Motor neuron (in vitro differentiated cells): ENCODE measurements at regions not wholly inside any gene's neighbourhood (a gene's known extent, or its start where the extent isn't known, plus 50 kb on each side); places are given as distances from the start of the nearest gene placed in this dataset.
A peak's percentile ranks its signal among the peaks of the same experiment; 100 is the strongest.

Experiments
- ATAC-seq, 8 experiments: fragments of 200-7000 bp; cut with Tn5 transposase; replicated peaks in 6 of 8; 2 replicates each; pipeline ENCODE4 v1.8.0; 2021; ENCODE audit warnings: mild to moderate bottlenecking in 8 of 8, moderate library complexity in 8 of 8
- H3K27ac ChIP-seq, 2 donors: fragments of 250-450 bp; sonication (Bioruptor Pico); 2 replicates each; pipeline ENCODE4 v1.9.0; 2021; ENCODE audit warnings: antibody characterized with exemption in 2 of 2, mild to moderate bottlenecking in 2 of 2, moderate library complexity in 1 of 2
- H3K4me1 ChIP-seq, 2 donors: fragments of 250-450 bp; sonication (Bioruptor Pico); replicated peaks in 1 of 2; 2 replicates each; pipeline ENCODE4 v1.6.1; 2021; ENCODE audit warnings: antibody characterized with exemption in 2 of 2, mild to moderate bottlenecking in 2 of 2, moderate library complexity in 1 of 2
- H3K4me3 ChIP-seq, 5 donors: fragments of 250-450 bp; sonication (Bioruptor Pico); 2 replicates each; pipeline ENCODE4 v1.9.0; 2021; ENCODE audit warnings: antibody characterized with exemption in 5 of 5, mild to moderate bottlenecking in 5 of 5, moderate library complexity in 4 of 5
- WGBS, 10 experiments: fragments of 450-650 bp; shearing (Covaris generic); methylation state at CpG; one replicate each; pipeline ENCODE4 v1.0.0; 2022; 5-methylcytosine and 5-hydroxymethylcytosine counted together
- in situ Hi-C, 9 experiments: fragments of 400-800 bp; cut with MboI; loops; one replicate each; pipeline ENCODE4 v1.15.0; 2021; ENCODE audit warnings: low sequenced_read_pairs in 9 of 9, low pct_unique_long_range_greater_than_20kb in 2 of 9; ENCODE audit not compliant: unreplicated experiment in 9 of 9

DNA sequence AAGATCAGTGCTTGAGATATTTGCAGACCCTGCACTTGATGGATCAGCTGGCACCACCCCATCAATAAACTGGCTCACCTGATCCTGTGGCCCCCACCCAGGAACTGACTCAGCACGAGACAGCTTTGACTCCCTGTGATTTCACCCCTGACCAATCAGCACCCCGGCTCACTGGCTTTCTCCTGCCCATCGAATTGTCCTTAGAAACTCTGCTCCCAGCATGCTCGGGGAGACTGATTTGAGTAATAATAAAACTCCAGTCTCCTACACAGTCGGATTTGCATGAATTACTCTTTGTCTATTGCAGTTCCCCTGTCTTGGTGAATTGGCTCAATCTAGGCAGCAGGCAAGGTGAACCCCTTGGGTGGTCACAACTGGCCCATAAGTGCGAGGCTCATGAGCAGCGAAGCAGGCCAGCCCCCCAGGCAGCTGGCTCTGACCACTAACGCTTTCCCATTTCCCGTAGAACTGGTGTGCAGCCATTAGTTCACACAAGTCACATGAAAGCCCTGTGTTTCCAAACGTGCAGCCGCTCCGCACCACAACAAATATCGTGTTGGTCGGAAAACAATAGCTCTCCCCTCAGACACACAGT lies 79.6 kb downstream of the RSPH3 start:
- in situ Hi-C loops: no loop called here
- WGBS, 10 experiments: 67 to 100% (median 82%) methylated on average over 1 to 7 of the region's 14 CpGs; no CpG with 5 or more reads in 1 of the 10 experiments
- H3K4me1 ChIP-seq: peaks cover 8 to 24% of the 10 kb centered on the region in 2 donors

GRCh38 chr6:158919865-158920264 lies 80.1 kb downstream of the RSPH3 start:
- no peak overlapping the region for H3K4me3 ChIP-seq
- no peak overlapping the region for H3K27ac ChIP-seq
- WGBS, 10 experiments: 43 to 100% (median 89%) methylated on average over 1 to 3 of the region's 3 CpGs; no CpG with 5 or more reads in 2 of the 10 experiments
- in situ Hi-C loops: no loop called here
- ATAC-seq: peak in 1 of 8 experiments; percentile 6
- H3K4me1 ChIP-seq: peaks cover 8 to 20% of the 10 kb centered on the region in 2 donors

More for the DNA sequence above, 79.6 kb downstream of the RSPH3 start:
- H3K27ac ChIP-seq: no peak overlapping the region
- ATAC-seq: peak in 3 of 8 experiments; percentile 40 to 63 (median 62)
- no peak overlapping the region for H3K4me3 ChIP-seq

- H3K4me1 ChIP-seq: peaks cover 16 to 21% of the 10 kb centered on the region in 2 donors
- H3K27ac ChIP-seq: no peak overlapping the region
- peak in 2 of 8 experiments; percentile 53 to 60 for ATAC-seq
- WGBS, 10 experiments: 63 to 95% (median 91%) methylated on average over 5 to 11 of the region's 11 CpGs; no CpG with 5 or more reads in 1 of the 10 experiments
- no peak overlapping the region for H3K4me3 ChIP-seq
- in situ Hi-C loops: no loop called here
These were observed 83.4 kb downstream of the RSPH3 start for GRCh38 chr6:158916617-158917016.

DNA sequence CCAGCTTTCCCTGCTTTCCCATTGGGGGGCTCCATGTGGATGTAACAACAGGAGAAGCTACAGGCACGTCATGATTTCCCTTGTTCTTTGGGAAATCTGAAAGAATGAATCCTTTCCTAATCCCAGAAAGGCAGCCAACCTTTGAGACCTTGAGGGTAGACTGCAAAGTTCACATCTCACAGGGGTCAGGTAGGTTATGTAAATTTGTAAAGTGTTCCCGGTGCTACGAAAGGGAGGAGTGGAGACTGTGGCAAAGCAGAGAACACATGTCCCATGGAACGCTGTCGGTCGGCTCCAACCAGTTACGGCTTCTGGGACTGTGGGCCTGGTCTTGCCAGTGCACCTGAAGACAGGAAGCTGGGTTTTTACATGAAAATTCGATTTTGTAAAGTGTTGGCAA lies 85.1 kb downstream of the RSPH3 start:
- WGBS, 10 experiments: 86 to 100% (median 97%) methylated on average over 1 to 8 of the region's 8 CpGs; no CpG with 5 or more reads in 3 of the 10 experiments
- no peak for ATAC-seq
- Histone ChIP-seq H3K4me3 (no peak overlapping the region), H3K4me1 (peaks cover 27 to 38% of the 10 kb centered on the region in 2 donors), H3K27ac (no peak overlapping the region)
- in situ Hi-C loops: no loop called here

DNA sequence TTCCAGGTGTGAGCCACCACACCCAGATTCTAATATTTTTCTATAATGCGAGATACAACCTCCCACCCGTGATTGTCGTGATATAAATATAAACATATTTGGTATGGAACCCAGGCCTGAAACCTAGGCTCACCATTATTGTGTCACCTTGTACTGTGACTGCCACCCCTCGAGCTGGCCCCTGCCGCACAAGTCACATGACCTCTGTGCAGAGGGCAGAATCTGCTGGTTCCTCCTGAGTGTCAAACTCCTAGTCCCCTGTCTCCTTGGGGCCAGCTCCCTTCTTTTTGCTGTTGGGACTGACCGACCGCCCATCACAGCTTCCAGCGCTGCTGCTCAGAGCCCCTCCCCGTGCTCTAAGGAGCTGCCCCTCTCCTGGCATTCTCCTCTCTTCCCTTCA lies 86.4 kb downstream of the RSPH3 start:
- in situ Hi-C loops: no loop called here
- 45 to 100% (median 85%) methylated on average over 1 to 9 of the region's 9 CpGs; no CpG with 5 or more reads in 1 of the 10 experiments for WGBS, 10 experiments
- no peak for ATAC-seq
- Histone ChIP-seq H3K27ac (no peak overlapping the region), H3K4me1 (peaks cover 27 to 40% of the 10 kb centered on the region in 2 donors), H3K4me3 (no peak overlapping the region)

- H3K27ac ChIP-seq: no peak overlapping the region
- 75 to 100% (median 100%) methylated on average over 1 to 2 of the region's 2 CpGs; no CpG with 5 or more reads in 3 of the 10 experiments for WGBS, 10 experiments
- in situ Hi-C loops: no loop called here
- H3K4me3 ChIP-seq: no peak overlapping the region
- ATAC-seq: no peak
- peaks cover 26 to 37% of the 10 kb centered on the region in 2 donors for H3K4me1 ChIP-seq
These were observed 87.3 kb downstream of the RSPH3 start for GRCh38 chr6:158912655-158913054.

GRCh38 chr6:158911746-158912480 lies 88.1 kb downstream of the RSPH3 start:
- 49 to 100% (median 74%) methylated on average over 1 to 3 of the region's 5 CpGs; no CpG with 5 or more reads in 3 of the 10 experiments for WGBS, 10 experiments
- Histone ChIP-seq H3K4me3 (no peak overlapping the region), H3K27ac (no peak overlapping the region), H3K4me1 (peaks cover 21 to 31% of the 10 kb centered on the region in 2 donors)
- ATAC-seq: peak in 3 of 8 experiments; percentile 37 to 43 (median 39)
- in situ Hi-C loops: no loop called here

- Histone ChIP-seq H3K4me3 (no peak overlapping the region), H3K27ac (peak overlapping the region; percentile 63 to 68), H3K4me1 (peaks cover 21 to 31% of the 10 kb centered on the region in 2 donors)
- WGBS, 10 experiments: 8 to 100% (median 44%) methylated on average over 1 to 10 of the region's 12 CpGs
- in situ Hi-C loops: no loop called here
- ATAC-seq: peak in 5 of 8 experiments; percentile 54 to 71 (median 63)
These were observed 89.2 kb downstream of the RSPH3 start for GRCh38 chr6:158910484-158911440.

GRCh38 chr6:158909938-158910337 lies 90.1 kb downstream of the RSPH3 start:
- 15 to 54% (median 39%) methylated on average over 2 to 13 of the region's 13 CpGs for WGBS, 10 experiments
- peak in 3 of 8 experiments; percentile 30 to 65 (median 36) for ATAC-seq
- Histone ChIP-seq H3K27ac (no peak overlapping the region), H3K4me1 (peaks cover 21 to 31% of the 10 kb centered on the region in 2 donors), H3K4me3 (no peak overlapping the region)
- in situ Hi-C loops: no loop called here

DNA sequence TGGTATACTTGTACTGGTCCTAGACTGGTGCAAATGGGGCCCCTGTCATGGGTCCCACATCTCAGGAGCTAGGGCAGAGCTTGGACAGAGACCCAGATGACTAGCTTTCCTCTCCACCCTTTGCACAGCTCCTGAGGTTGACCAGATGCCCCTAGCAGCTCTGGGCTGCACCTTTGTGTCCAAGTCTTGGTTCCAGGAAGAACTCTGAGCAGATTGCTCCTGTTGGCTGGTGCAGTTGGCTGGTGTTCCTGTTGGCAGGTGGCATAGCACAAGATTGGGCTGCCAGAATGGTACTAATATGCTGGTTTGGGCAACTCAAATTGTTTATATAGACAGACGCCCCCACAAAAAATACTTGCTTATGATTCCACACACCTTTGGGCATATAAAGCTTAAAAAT lies 89.4 kb upstream of the EZR start:
- WGBS, 10 experiments: 86 to 100% (median 100%) methylated on average over 1 of the region's 1 CpG; no CpG with 5 or more reads in 6 of the 10 experiments
- ATAC-seq: no peak
- H3K4me3 ChIP-seq: no peak overlapping the region
- no peak overlapping the region for H3K27ac ChIP-seq
- in situ Hi-C loops: no loop called here
- H3K4me1 ChIP-seq: peaks cover 21 to 26% of the 10 kb centered on the region in 2 donors

- H3K27ac ChIP-seq: no peak overlapping the region
- in situ Hi-C loops: no loop called here
- no peak for ATAC-seq
- WGBS, 10 experiments: 54 to 100% (median 83%) methylated on average over 1 to 7 of the region's 10 CpGs; no CpG with 5 or more reads in 1 of the 10 experiments
- H3K4me1 ChIP-seq: peaks cover 21 to 25% of the 10 kb centered on the region in 2 donors
- H3K4me3 ChIP-seq: no peak overlapping the region
These were observed 88.8 kb upstream of the EZR start for GRCh38 chr6:158907931-158908330.

DNA sequence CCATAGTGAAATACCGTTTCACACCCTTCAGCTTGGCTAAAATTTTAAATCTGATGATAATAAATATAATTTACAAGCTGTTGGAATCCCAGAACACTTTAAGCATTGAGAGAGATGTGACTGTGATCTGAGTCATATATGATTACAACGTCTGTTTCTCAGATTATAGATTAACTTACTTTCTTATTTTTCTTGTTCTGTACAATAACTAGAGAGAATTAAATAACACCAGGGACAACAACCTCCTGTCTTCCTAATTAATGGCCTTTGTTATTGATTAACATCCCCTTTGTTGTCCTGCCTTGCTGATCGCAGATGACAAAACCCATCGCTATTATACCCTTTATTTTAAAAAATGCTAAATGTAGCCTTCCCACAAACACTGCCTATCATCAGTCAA lies 87.8 kb upstream of the EZR start:
- 0 to 74% (median 43%) methylated on average over 1 to 4 of the region's 4 CpGs for WGBS, 10 experiments
- in situ Hi-C loops: no loop called here

More for the DNA sequence above, 87.8 kb upstream of the EZR start:
- Histone ChIP-seq H3K4me1 (peaks cover 19 to 21% of the 10 kb centered on the region in 2 donors), H3K27ac (no peak overlapping the region), H3K4me3 (no peak overlapping the region)
- no peak for ATAC-seq
